ENCODE measurements at regions not wholly inside any gene's neighbourhood (a gene's known extent, or its start where the extent isn't known, plus 50 kb on each side); places are given as distances from the start of the nearest gene placed in this dataset.

GRCh38 chr4:174131901-174132300, 151.6 kb downstream of the FBXO8 start:
- FAIRE-seq = no peak

GRCh38 chr4:174122705-174123104, 160.8 kb downstream of the FBXO8 start:
- DNase-seq (ENCODE audit: insufficient read length, low spot score) = no peak
- no peak for FAIRE-seq

More at GRCh38 chr4:174131901-174132300, 151.6 kb downstream of the FBXO8 start:
- no peak for DNase-seq (ENCODE audit: insufficient read length, low spot score)

- DNase-seq (ENCODE audit: insufficient read length, low spot score) (peak; percentile 57), FAIRE-seq (peak; percentile 85)
These were observed 162.8 kb downstream of the FBXO8 start for GRCh38 chr4:174120446-174121295.

- FAIRE-seq (no peak), DNase-seq (ENCODE audit: insufficient read length, low spot score) (no peak)
These were observed 163.6 kb downstream of the FBXO8 start for GRCh38 chr4:174119830-174120229.

- DNase-seq (ENCODE audit: insufficient read length, low spot score) = no peak
These were observed 164.4 kb downstream of the FBXO8 start for GRCh38 chr4:174119051-174119450.

GRCh38 chr4:174118171-174118570, 165.3 kb downstream of the FBXO8 start:
- DNase-seq (ENCODE audit: insufficient read length, low spot score) = no peak
- no peak for FAIRE-seq

More at GRCh38 chr4:174119051-174119450, 164.4 kb downstream of the FBXO8 start:
- FAIRE-seq = no peak

GRCh38 chr4:174117445-174117844, 166.0 kb downstream of the FBXO8 start:
- no peak for FAIRE-seq
- DNase-seq (ENCODE audit: insufficient read length, low spot score) = no peak

- FAIRE-seq (no peak), DNase-seq (ENCODE audit: insufficient read length, low spot score) (no peak)
These were observed 167.4 kb downstream of the FBXO8 start for GRCh38 chr4:174116021-174116420.

GRCh38 chr4:174111422-174111821, 172.0 kb downstream of the FBXO8 start:
- no peak for FAIRE-seq
- no peak for DNase-seq (ENCODE audit: insufficient read length, low spot score)

- DNase-seq (ENCODE audit: insufficient read length, low spot score) (no peak), FAIRE-seq (no peak)
These were observed 173.3 kb downstream of the FBXO8 start for GRCh38 chr4:174110180-174110579.

GRCh38 chr4:174107746-174108354, 175.6 kb downstream of the FBXO8 start:
- FAIRE-seq (no peak), DNase-seq (ENCODE audit: insufficient read length, low spot score) (no peak)

- no peak for FAIRE-seq
- no peak for DNase-seq (ENCODE audit: insufficient read length, low spot score)
These were observed 178.3 kb downstream of the FBXO8 start for GRCh38 chr4:174105202-174105601.

GRCh38 chr4:174100910-174101309, 182.6 kb downstream of the FBXO8 start:
- FAIRE-seq (no peak), DNase-seq (ENCODE audit: insufficient read length, low spot score) (no peak)

- DNase-seq (ENCODE audit: insufficient read length, low spot score) (no peak), FAIRE-seq (no peak)
These were observed 183.8 kb downstream of the FBXO8 start for GRCh38 chr4:174099712-174100111.

- FAIRE-seq = no peak
- no peak for DNase-seq (ENCODE audit: insufficient read length, low spot score)
These were observed 186.5 kb downstream of the FBXO8 start for GRCh38 chr4:174096999-174097398.

- DNase-seq (ENCODE audit: insufficient read length, low spot score) (no peak), FAIRE-seq (no peak)
These were observed 187.0 kb downstream of the FBXO8 start for GRCh38 chr4:174096456-174096855.

GRCh38 chr4:174091130-174091529, 192.3 kb downstream of the FBXO8 start:
- no peak for FAIRE-seq

GRCh38 chr4:174089711-174090110, 193.8 kb downstream of the FBXO8 start:
- DNase-seq (ENCODE audit: insufficient read length, low spot score) (no peak), FAIRE-seq (no peak)

More at GRCh38 chr4:174091130-174091529, 192.3 kb downstream of the FBXO8 start:
- no peak for DNase-seq (ENCODE audit: insufficient read length, low spot score)

GRCh38 chr4:174088795-174089194, 194.7 kb downstream of the FBXO8 start:
- no peak for FAIRE-seq

GRCh38 chr4:174086829-174087799, 196.4 kb downstream of the FBXO8 start:
- FAIRE-seq = no peak
- no peak for DNase-seq (ENCODE audit: insufficient read length, low spot score)

More at GRCh38 chr4:174088795-174089194, 194.7 kb downstream of the FBXO8 start:
- DNase-seq (ENCODE audit: insufficient read length, low spot score) = no peak

GRCh38 chr4:174084981-174085380, 198.5 kb downstream of the FBXO8 start:
- no peak for FAIRE-seq
- no peak for DNase-seq (ENCODE audit: insufficient read length, low spot score)

All from HTR-8/SVneo (cell line).